SK-N-SH (cell line): ENCODE measurements at regions not wholly inside any gene's neighbourhood (a gene's known extent, or its start where the extent isn't known, plus 50 kb on each side); places are given as distances from the start of the nearest gene placed in this dataset.

Experiments
- ELF1 ChIP-seq: IDR thresholded peaks from 2 replicates; pipeline ENCODE4 v1.4.0; 2012
- EP300 ChIP-seq, 2 experiments: IDR thresholded peaks; 2 replicates each; pipeline versions ENCODE4 v1.4.0 to v1.6.1; 2012; ENCODE audit warnings: borderline replicate concordance in 1 of 2, low read depth in 1 of 2, low read length in 1 of 2
- EZH2phosphoT487 ChIP-seq: fragments of 200-600 bp; sonication (generic); IDR thresholded peaks from 2 replicates; pipeline ENCODE4 v1.6.1; 2017; ENCODE audit warnings: low read depth, mixed run types, mild to moderate bottlenecking, antibody characterized with exemption, moderate library complexity, borderline replicate concordance
- FOSL2 ChIP-seq: IDR thresholded peaks from 2 replicates; pipeline ENCODE4 v1.4.0; 2012; ENCODE audit warnings: low read depth, mild to moderate bottlenecking, moderate library complexity, borderline replicate concordance
- FOXJ3 ChIP-seq: sonication (generic); formaldehyde crosslinking; IDR thresholded peaks from 2 replicates; pipeline ENCODE4 v1.5.1; 2020; ENCODE audit warnings: mild to moderate bottlenecking, missing genetic modification reagents
- FOXM1 ChIP-seq: IDR thresholded peaks from 2 replicates; pipeline ENCODE4 v1.4.0; 2012; ENCODE audit warnings: low read depth, mild to moderate bottlenecking
- GABPA ChIP-seq: IDR thresholded peaks from 2 replicates; pipeline ENCODE4 v1.4.0; 2012; ENCODE audit warnings: low read depth, mild to moderate bottlenecking
- GATA2 ChIP-seq: sonication (generic); formaldehyde crosslinking; IDR thresholded peaks from 2 replicates; pipeline ENCODE4 v1.5.0; 2020; ENCODE audit warnings: mild to moderate bottlenecking, missing genetic modification reagents
- JUND ChIP-seq: IDR thresholded peaks from 2 replicates; pipeline ENCODE4 v1.4.0; 2012
- MEF2A ChIP-seq: IDR thresholded peaks from 2 replicates; pipeline ENCODE4 v1.4.0; 2012; ENCODE audit warnings: low read depth, borderline replicate concordance
- MXI1 ChIP-seq: IDR thresholded peaks from 2 replicates; pipeline ENCODE4 v1.6.1; 2012; ENCODE audit warnings: mild to moderate bottlenecking, low read depth, low read length, improper control_type of control experiment
- NFIC ChIP-seq: IDR thresholded peaks from 2 replicates; pipeline ENCODE4 v1.4.0; 2012; ENCODE audit warnings: borderline replicate concordance
- RAD21 ChIP-seq: IDR thresholded peaks from 2 replicates; pipeline ENCODE4 v1.6.1; 2012; ENCODE audit warnings: mild to moderate bottlenecking, low read length
- RCOR1 ChIP-seq: fragments of 150-350 bp; IDR thresholded peaks from 2 replicates; pipeline ENCODE4 v1.6.1; 2017; ENCODE audit warnings: antibody characterized with exemption, low read length
- REST ChIP-seq: IDR thresholded peaks from 2 replicates; pipeline ENCODE4 v1.6.1; 2012; ENCODE audit warnings: mild to moderate bottlenecking, low read depth, low read length, moderate library complexity
- RFX5 ChIP-seq: IDR thresholded peaks from 2 replicates; pipeline ENCODE4 v1.6.1; 2012; ENCODE audit warnings: mild to moderate bottlenecking, improper control_type of control experiment, low read length
- SIN3A ChIP-seq: IDR thresholded peaks from 2 replicates; pipeline ENCODE4 v1.6.1; 2012; ENCODE audit warnings: low read depth, mild to moderate bottlenecking, low read length, moderate library complexity, borderline replicate concordance
- TAF1 ChIP-seq: IDR thresholded peaks from 2 replicates; pipeline ENCODE4 v1.6.1; 2012; ENCODE audit warnings: low read depth, mild to moderate bottlenecking, low read length, moderate library complexity, borderline replicate concordance
- TEAD4 ChIP-seq: IDR thresholded peaks from 2 replicates; pipeline ENCODE4 v1.4.0; 2012; ENCODE audit warnings: mild to moderate bottlenecking, borderline replicate concordance; ENCODE audit not compliant: insufficient read depth
- YY1 ChIP-seq: IDR thresholded peaks from 2 replicates; pipeline ENCODE4 v1.4.0; 2012; ENCODE audit warnings: low read depth, mild to moderate bottlenecking
- TF ChIP-seq, protein P1 (sequence below): IDR thresholded peaks from 2 replicates; pipeline ENCODE4; 2012
- TF ChIP-seq, protein P2 (sequence below): fragments of 150-350 bp; IDR thresholded peaks from 2 replicates; pipeline ENCODE4 v1.6.1; 2017; ENCODE audit warnings: antibody characterized with exemption, low read length, low read depth, borderline replicate concordance
- TF ChIP-seq, protein P3 (sequence below): IDR thresholded peaks from 2 replicates; pipeline ENCODE4 v1.4.0; 2012; ENCODE audit warnings: low read depth, borderline replicate concordance
- TF ChIP-seq, protein P4 (sequence below): fragments of 200-600 bp; sonication (generic); IDR thresholded peaks from 2 replicates; pipeline ENCODE4 v1.6.1; 2017; ENCODE audit warnings: antibody characterized with exemption, mild to moderate bottlenecking, moderate library complexity

DNA sequence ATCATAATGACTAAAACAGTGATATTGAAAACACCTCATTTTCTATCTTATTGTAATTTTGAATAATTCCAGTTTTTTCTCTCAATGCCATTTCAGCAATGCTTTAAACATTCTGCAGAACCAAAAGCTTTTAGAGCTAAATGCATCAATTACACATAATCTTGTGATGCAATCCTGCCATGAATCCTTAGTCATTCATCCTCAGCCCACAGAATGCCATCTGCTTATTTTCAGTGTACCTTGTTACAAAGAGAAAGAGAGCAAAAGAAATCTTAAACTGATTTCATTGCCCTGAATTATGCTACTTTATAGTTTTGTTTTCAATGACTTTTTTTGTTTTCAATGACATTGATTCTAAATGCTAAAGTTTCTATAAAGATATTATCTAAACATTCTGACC, 1234.8 kb upstream of the C9orf72 start (continued):
- peak; percentile 51; the same call in 1 of the 2 replicates for TF ChIP-seq REST
- no peak for TF ChIP-seq MXI1
- peak; percentile 86 for TF ChIP-seq NFIC
- no peak for TF ChIP-seq RFX5
- peak; percentile 13; the same call in 1 of the 2 replicates for TF ChIP-seq RAD21
- peak; percentile 90 for TF ChIP-seq FOSL2
- 0 out of 2 replicates have a peak, but pooled peaks have one; percentile 40 for TF ChIP-seq MEF2A
- TF ChIP-seq TEAD4, result peak; percentile 99
- no peak for TF ChIP-seq ELF1
- peak; percentile 97 for TF ChIP-seq JUND
- no peak for TF ChIP-seq YY1
- TF ChIP-seq GABPA, result no peak
- TF ChIP-seq, protein P1, sequence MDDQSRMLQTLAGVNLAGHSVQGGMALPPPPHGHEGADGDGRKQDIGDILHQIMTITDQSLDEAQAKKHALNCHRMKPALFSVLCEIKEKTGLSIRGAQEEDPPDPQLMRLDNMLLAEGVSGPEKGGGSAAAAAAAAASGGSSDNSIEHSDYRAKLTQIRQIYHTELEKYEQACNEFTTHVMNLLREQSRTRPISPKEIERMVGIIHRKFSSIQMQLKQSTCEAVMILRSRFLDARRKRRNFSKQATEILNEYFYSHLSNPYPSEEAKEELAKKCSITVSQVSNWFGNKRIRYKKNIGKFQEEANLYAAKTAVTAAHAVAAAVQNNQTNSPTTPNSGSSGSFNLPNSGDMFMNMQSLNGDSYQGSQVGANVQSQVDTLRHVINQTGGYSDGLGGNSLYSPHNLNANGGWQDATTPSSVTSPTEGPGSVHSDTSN, result peak; percentile 99
- peak; percentile 96 for TF ChIP-seq RCOR1
- peak; percentile 98 for TF ChIP-seq FOXM1
- no peak for TF ChIP-seq EZH2phosphoT487
- peak; percentile 98 to 99 for TF ChIP-seq EP300 (IDR thresholded peaks at IDR 0.05; ENCODE audit: borderline replicate concordance in 1 of 2, low read depth in 1 of 2, low read length in 1 of 2)
- 0 out of 2 replicates have a peak, but pooled peaks have one; percentile 40 for TF ChIP-seq FOXJ3
- peak; percentile 91 for TF ChIP-seq SIN3A
- TF ChIP-seq, protein P2, sequence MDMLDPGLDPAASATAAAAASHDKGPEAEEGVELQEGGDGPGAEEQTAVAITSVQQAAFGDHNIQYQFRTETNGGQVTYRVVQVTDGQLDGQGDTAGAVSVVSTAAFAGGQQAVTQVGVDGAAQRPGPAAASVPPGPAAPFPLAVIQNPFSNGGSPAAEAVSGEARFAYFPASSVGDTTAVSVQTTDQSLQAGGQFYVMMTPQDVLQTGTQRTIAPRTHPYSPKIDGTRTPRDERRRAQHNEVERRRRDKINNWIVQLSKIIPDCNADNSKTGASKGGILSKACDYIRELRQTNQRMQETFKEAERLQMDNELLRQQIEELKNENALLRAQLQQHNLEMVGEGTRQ, result no peak
- TF ChIP-seq, protein P3, sequence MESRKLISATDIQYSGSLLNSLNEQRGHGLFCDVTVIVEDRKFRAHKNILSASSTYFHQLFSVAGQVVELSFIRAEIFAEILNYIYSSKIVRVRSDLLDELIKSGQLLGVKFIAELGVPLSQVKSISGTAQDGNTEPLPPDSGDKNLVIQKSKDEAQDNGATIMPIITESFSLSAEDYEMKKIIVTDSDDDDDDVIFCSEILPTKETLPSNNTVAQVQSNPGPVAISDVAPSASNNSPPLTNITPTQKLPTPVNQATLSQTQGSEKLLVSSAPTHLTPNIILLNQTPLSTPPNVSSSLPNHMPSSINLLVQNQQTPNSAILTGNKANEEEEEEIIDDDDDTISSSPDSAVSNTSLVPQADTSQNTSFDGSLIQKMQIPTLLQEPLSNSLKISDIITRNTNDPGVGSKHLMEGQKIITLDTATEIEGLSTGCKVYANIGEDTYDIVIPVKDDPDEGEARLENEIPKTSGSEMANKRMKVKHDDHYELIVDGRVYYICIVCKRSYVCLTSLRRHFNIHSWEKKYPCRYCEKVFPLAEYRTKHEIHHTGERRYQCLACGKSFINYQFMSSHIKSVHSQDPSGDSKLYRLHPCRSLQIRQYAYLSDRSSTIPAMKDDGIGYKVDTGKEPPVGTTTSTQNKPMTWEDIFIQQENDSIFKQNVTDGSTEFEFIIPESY, result peak; percentile 71; the same call in 1 of the 2 replicates
- TF ChIP-seq GATA2, result peak; percentile 82
- peak; percentile 33; the same call in 1 of the 2 replicates for TF ChIP-seq TAF1
- TF ChIP-seq, protein P4, sequence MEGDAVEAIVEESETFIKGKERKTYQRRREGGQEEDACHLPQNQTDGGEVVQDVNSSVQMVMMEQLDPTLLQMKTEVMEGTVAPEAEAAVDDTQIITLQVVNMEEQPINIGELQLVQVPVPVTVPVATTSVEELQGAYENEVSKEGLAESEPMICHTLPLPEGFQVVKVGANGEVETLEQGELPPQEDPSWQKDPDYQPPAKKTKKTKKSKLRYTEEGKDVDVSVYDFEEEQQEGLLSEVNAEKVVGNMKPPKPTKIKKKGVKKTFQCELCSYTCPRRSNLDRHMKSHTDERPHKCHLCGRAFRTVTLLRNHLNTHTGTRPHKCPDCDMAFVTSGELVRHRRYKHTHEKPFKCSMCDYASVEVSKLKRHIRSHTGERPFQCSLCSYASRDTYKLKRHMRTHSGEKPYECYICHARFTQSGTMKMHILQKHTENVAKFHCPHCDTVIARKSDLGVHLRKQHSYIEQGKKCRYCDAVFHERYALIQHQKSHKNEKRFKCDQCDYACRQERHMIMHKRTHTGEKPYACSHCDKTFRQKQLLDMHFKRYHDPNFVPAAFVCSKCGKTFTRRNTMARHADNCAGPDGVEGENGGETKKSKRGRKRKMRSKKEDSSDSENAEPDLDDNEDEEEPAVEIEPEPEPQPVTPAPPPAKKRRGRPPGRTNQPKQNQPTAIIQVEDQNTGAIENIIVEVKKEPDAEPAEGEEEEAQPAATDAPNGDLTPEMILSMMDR, result no peak
- TF ChIP-seq, all 33 proteins: peak for 22
